HUES6 (cell line): ENCODE measurements at regions not wholly inside any gene's neighbourhood (a gene's known extent, or its start where the extent isn't known, plus 50 kb on each side); places are given as distances from the start of the nearest gene placed in this dataset.
"Not testable (repeated sequence)": the region's sequence is repeated elsewhere in the genome, so short reads cannot be mapped to it uniquely, and the experiment has no call there.

ENCODE experiments used
- H3K27ac ChIP-seq: 2 replicates; pipeline ENCODE4 v1.7.0; 2013; ENCODE audit warnings: low read depth, mild to moderate bottlenecking, low read length, inconsistent platforms
- H3K27me3 ChIP-seq: 2 replicates; pipeline ENCODE4 v1.6.1; 2013; ENCODE audit warnings: low read length; ENCODE audit not compliant: control insufficient read depth, insufficient read depth
- H3K36me3 ChIP-seq: 2 replicates; pipeline ENCODE4 v1.6.1; 2013; ENCODE audit warnings: low read length; ENCODE audit not compliant: control insufficient read depth, insufficient read depth
- H3K4me1 ChIP-seq: 2 replicates; pipeline ENCODE4 v1.6.1; 2013; ENCODE audit warnings: low read length; ENCODE audit not compliant: control insufficient read depth, insufficient read depth
- H3K4me3 ChIP-seq: 2 replicates; pipeline ENCODE4 v1.5.1; 2013; ENCODE audit warnings: low read depth, low read length
- H3K9ac ChIP-seq: one replicate; pipeline ENCODE4 v1.6.1; 2013; ENCODE audit warnings: mild to moderate bottlenecking, low read length
- H3K9me3 ChIP-seq: 2 replicates; pipeline ENCODE4 v1.6.1; 2013; ENCODE audit warnings: low read depth, low read length; ENCODE audit not compliant: control insufficient read depth, insufficient read depth

GRCh38 chr9:82134010-82134409, 145.4 kb downstream of the SPATA31D1 start:
- H3K9ac ChIP-seq, result no peak overlapping the region
- peaks cover 3% of the 10 kb centered on the region for H3K9me3 ChIP-seq
- H3K27ac ChIP-seq, result no peak overlapping the region
- no peak overlapping the region for H3K4me3 ChIP-seq
- no peaks in the 10 kb centered on the region for H3K27me3 ChIP-seq
- no peaks in the 10 kb centered on the region for H3K36me3 ChIP-seq
- no peaks in the 10 kb centered on the region for H3K4me1 ChIP-seq

DNA sequence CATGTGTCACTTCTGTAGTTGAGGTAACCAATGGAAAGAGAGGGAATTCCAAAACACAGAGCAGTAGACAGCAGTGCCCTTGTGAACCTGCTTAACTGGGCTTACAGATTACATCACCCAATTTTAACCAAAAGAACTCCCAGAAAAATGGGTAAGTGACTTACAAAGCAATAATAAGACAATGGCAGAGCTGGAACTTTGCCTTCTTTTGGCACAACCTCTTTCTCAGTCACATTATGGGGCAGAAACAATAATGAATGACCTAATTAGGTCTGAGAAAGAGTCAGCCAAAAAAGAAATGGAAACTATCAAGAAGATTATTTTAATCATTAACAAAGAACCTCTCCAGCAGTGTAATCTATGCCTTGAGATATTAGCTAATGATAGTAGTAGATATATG, 146.5 kb downstream of the SPATA31D1 start:
- H3K9ac ChIP-seq, result no peak overlapping the region
- H3K36me3 ChIP-seq, result no peaks in the 10 kb centered on the region
- H3K4me3 ChIP-seq, result no peak overlapping the region
- H3K4me1 ChIP-seq, result no peaks in the 10 kb centered on the region
- H3K27me3 ChIP-seq, result no peaks in the 10 kb centered on the region
- H3K9me3 ChIP-seq, result peaks cover 3% of the 10 kb centered on the region
- no peak overlapping the region for H3K27ac ChIP-seq

GRCh38 chr9:82138081-82138480, 149.5 kb downstream of the SPATA31D1 start:
- H3K4me3 ChIP-seq, H3K9me3 ChIP-seq: not testable (repeated sequence)

GRCh38 chr9:82140471-82140870, 151.9 kb downstream of the SPATA31D1 start:
- Histone ChIP-seq H3K36me3 (no peaks in the 10 kb centered on the region), H3K27ac (no peak overlapping the region), H3K27me3 (no peaks in the 10 kb centered on the region)

More at GRCh38 chr9:82138081-82138480, 149.5 kb downstream of the SPATA31D1 start:
- H3K27ac ChIP-seq, H3K4me1 ChIP-seq, H3K9ac ChIP-seq, H3K27me3 ChIP-seq, H3K36me3 ChIP-seq: not testable (repeated sequence)

DNA sequence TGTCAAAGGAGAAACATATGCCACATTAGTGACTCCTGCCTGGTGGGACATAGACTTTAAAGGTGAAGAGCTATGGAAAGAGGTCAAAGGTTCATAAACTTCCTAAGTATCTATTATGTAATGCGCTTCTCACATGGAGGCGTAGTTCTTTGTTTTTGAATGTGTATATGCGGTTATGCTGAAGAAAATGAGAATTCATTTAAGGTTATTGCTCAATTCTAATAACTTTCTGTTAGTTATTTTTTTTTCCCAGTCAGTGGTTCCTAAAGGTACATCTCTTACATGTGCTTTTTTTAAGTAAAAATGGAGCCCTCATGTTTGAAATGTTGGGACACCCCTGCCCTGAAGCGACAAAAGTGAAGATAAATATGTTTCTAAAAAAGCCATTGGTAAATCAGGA, 156.2 kb downstream of the SPATA31D1 start:
- Histone ChIP-seq H3K27ac (no peak overlapping the region), H3K4me3 (no peak overlapping the region), H3K4me1 (no peaks in the 10 kb centered on the region), H3K9ac (no peak overlapping the region), H3K9me3 (no peaks in the 10 kb centered on the region), H3K36me3 (no peaks in the 10 kb centered on the region), H3K27me3 (no peaks in the 10 kb centered on the region)

More at GRCh38 chr9:82140471-82140870, 151.9 kb downstream of the SPATA31D1 start:
- no peak overlapping the region for H3K9ac ChIP-seq
- H3K9me3 ChIP-seq, result peaks cover 3% of the 10 kb centered on the region
- no peak overlapping the region for H3K4me3 ChIP-seq
- H3K4me1 ChIP-seq, result no peaks in the 10 kb centered on the region

DNA sequence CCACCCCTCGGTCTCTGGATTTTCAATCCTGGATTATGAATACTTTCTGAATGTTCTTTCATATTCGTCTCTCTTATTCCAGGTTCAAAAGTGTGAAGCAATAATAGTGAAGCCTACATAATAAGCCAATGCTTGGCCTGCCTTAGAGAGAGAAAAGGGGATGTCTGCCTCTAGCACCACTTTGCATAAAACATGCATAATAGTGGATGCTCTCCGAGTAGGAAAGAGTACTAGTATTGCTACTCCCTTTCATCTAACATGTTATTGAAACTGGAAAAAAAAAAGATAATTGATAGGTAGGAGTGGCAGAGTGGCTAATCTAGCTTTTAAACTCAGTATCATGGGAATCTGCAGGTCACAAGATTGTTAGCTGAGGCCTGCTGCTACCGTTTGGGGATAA, 158.1 kb downstream of the SPATA31D1 start:
- Histone ChIP-seq H3K36me3 (no peaks in the 10 kb centered on the region), H3K27ac (no peak overlapping the region), H3K4me3 (no peak overlapping the region), H3K9me3 (no peaks in the 10 kb centered on the region), H3K4me1 (no peaks in the 10 kb centered on the region), H3K9ac (no peak overlapping the region), H3K27me3 (no peaks in the 10 kb centered on the region)

- H3K9me3 ChIP-seq, result no peaks in the 10 kb centered on the region
These were observed 159.3 kb downstream of the SPATA31D1 start for GRCh38 chr9:82147798-82148425.

DNA sequence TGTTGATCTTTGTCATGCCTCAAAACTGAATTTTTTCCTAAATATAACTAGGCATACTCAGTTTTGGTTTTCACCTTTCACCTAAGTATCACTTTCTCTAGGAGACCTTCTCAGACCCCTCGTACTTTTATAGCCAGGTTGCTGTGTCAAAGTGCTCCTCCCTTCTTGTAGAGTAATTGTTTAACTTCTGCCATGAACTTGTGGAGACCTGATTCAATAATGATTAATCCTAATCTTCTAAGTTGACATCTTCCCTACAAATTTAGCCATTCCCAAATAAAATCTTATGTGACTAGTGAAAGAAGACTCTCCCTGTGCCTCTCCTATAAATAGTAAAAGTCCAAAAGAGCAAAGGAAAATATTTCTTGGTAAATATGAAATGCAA, 159.8 kb downstream of the SPATA31D1 start:
- Histone ChIP-seq H3K4me3 (no peak overlapping the region), H3K36me3 (no peaks in the 10 kb centered on the region), H3K9ac (no peak overlapping the region), H3K27me3 (no peaks in the 10 kb centered on the region), H3K9me3 (no peaks in the 10 kb centered on the region), H3K4me1 (no peaks in the 10 kb centered on the region), H3K27ac (no peak overlapping the region)

More at GRCh38 chr9:82147798-82148425, 159.3 kb downstream of the SPATA31D1 start:
- H3K36me3 ChIP-seq, result no peaks in the 10 kb centered on the region
- no peak overlapping the region for H3K4me3 ChIP-seq
- no peak overlapping the region for H3K27ac ChIP-seq
- no peaks in the 10 kb centered on the region for H3K4me1 ChIP-seq
- no peaks in the 10 kb centered on the region for H3K27me3 ChIP-seq
- no peak overlapping the region for H3K9ac ChIP-seq

DNA sequence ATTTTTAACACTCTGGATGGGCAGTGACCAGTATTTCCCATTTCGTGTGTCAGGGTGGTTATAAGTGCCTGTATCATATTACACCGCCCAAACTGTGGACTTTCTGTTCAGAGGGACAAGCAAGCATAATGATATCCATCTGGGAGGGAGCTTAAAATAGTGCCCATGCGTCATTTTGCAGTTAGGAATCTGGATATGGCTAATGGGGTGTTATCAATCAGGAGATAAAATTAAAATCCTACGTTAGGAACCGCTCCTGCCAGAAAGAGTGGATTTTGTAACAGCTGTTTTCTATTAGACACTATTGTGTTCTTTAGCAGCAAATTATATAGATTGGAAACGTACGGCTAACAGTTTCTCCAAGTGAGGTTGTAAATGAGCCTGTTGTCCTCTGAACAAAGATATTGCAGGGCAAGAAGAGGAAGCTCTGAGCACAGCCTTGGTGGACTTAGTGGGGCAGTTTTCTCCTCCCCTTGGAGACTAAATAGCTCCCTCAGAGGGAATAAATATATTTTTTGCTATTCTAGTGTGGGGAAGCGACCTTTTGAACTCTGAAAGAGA, 160.4 kb downstream of the SPATA31D1 start:
- Histone ChIP-seq H3K9ac (no peak overlapping the region), H3K4me1 (no peaks in the 10 kb centered on the region), H3K27ac (no peak overlapping the region), H3K4me3 (no peak overlapping the region), H3K36me3 (no peaks in the 10 kb centered on the region), H3K9me3 (no peaks in the 10 kb centered on the region), H3K27me3 (no peaks in the 10 kb centered on the region)

DNA sequence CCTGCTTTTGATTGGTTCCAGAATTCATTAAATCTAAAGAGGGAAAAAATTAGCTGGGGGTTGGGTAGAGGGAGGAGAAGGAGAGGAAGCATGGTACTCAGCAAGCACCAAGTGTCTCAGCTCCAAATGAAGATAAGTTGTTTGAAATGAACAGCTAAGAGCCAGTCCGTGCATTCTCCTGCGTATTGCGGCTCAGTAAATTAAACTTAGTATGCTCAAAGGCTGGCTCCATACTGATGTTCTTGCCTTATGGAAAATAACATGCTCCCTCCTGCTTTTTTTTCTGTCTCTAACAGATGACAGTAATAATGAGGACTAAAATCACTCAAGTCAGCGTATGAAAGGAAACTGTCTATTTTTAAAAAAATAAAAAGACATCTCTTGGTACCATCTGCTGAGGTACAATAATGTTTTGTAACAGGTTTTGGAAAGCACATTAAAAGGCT, 161.0 kb downstream of the SPATA31D1 start:
- Histone ChIP-seq H3K4me1 (no peaks in the 10 kb centered on the region), H3K27me3 (no peaks in the 10 kb centered on the region), H3K27ac (no peak overlapping the region), H3K4me3 (no peak overlapping the region), H3K36me3 (no peaks in the 10 kb centered on the region), H3K9ac (no peak overlapping the region), H3K9me3 (no peaks in the 10 kb centered on the region)

- Histone ChIP-seq H3K27me3 (no peaks in the 10 kb centered on the region), H3K4me1 (no peaks in the 10 kb centered on the region)
These were observed 163.6 kb downstream of the SPATA31D1 start for GRCh38 chr9:82152181-82152580.

More at GRCh38 chr9:82152181-82152580, 163.6 kb downstream of the SPATA31D1 start:
- H3K4me3 ChIP-seq, result no peak overlapping the region
- no peak overlapping the region for H3K27ac ChIP-seq
- H3K9me3 ChIP-seq, result no peaks in the 10 kb centered on the region
- H3K9ac ChIP-seq, result no peak overlapping the region
- no peaks in the 10 kb centered on the region for H3K36me3 ChIP-seq
